ENCODE measurements at regions not wholly inside any gene's neighbourhood (a gene's known extent, or its start where the extent isn't known, plus 50 kb on each side); places are given as distances from the start of the nearest gene placed in this dataset.

DNA sequence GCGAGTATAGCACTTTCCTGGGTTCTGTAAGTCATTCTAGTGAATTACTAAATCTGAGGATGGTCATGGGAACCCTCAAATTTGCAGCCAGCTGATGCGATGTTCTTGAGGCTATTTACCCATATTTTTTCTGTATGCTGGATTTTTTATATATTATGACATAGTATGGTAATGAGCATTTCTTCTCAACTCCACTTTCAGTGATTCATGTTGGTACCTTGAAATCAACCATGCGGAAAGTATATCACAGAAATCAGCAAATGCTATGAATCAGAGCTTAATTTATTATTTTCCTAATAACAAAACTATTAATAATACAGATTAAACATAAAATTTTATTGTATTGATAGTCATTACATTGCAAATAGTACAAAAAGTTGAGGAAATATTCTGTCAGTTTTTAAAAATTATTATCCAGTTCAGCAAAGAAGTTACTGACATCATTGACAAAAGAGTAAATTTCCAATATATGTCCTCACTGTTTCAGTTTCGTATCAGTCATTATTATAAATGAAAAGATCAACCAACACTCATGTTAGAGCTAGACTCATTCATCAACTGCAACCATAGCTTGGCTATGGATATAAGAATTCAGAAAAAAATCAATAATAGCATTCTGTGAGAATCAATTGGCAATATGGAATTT lies 164.3 kb upstream of the SETMAR start:
- TF ChIP-seq POLR2A (IDR thresholded peaks at IDR 0.05; ENCODE audit: low read depth, low read length) (no peak), POLR2AphosphoS5 (IDR thresholded peaks at IDR 0.05; ENCODE audit: low read depth, low read length) (no peak)

Measured in GM12892 (cell line).